Skin of body (tissue), 1 donor: ENCODE measurements at regions not wholly inside any gene's neighbourhood (a gene's known extent, or its start where the extent isn't known, plus 50 kb on each side); places are given as distances from the start of the nearest gene placed in this dataset.
"Not testable (repeated sequence)": the region's sequence is repeated elsewhere in the genome, so short reads cannot be mapped to it uniquely, and the experiment has no call there.

Experiments
- DNase-seq: peaks from one replicate; lab custom pipeline; 2025; lab: John Stamatoyannopoulos, UW

DNA sequence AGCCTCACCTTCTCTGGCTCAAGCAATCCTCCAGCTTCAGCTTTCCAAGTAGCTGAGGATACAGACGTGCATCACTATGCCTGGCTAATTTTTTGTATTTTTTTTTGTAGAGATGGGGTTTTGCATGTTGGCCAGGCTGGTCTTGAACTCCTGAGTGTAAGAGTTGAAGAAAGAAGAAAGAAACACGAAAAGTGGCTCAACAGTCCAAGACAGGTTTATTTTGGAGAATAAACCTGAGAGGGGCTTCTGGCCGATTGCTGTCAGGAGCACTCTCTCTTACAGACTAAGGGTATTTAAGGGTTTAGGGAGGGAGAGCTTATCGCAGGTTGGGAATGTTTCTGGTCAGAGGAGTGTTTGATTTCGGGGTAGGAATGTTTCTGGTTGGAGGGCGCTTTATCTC, 75.9 kb downstream of the RRM2 start:
- not testable (repeated sequence) for DNase-seq

DNA sequence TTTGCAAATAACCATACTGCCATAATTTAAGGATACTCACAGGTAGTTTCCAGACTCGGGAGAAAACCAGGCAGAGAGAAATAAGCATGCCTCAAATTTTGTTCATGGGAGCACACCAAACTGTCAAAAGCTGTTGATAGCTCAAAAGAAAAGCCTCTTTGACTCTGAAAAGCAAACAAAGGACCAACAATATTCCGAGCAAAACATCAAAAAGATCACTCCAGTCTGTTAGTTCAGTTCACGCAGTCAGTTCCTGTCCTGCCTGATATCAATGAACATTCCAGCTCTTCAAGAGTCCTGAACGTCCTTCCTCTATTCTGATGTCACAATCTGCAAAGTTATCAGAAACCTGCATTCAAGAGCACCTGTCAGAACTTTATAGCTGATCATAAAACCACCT, 78.7 kb downstream of the RRM2 start:
- DNase-seq, result no peak

DNA sequence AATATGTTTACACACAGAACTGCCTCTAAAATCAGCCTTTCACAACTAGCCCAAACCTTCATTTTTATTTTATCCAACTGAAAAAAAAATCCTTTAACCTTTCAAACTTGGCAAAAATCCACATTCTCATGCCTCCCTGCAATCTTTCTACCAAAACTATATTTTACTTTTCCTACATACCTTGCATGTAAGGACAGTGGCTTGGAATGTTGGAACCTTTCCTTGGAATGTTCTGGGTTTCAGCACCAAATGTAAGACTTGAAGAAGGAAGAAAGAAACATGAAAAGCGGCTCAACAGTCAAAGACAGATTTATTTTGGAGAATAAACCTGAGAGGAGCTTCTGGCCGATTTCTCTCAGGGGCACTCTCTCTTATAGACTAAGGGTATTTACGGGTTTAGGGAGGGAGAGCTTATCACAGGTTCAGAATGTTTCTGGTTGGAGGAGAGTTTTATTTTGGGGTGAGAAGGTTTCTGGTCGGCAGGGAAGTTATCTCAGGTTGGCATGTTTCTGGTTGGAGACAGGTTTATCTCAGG, 79.7 kb downstream of the RRM2 start:
- no peak for DNase-seq

DNA sequence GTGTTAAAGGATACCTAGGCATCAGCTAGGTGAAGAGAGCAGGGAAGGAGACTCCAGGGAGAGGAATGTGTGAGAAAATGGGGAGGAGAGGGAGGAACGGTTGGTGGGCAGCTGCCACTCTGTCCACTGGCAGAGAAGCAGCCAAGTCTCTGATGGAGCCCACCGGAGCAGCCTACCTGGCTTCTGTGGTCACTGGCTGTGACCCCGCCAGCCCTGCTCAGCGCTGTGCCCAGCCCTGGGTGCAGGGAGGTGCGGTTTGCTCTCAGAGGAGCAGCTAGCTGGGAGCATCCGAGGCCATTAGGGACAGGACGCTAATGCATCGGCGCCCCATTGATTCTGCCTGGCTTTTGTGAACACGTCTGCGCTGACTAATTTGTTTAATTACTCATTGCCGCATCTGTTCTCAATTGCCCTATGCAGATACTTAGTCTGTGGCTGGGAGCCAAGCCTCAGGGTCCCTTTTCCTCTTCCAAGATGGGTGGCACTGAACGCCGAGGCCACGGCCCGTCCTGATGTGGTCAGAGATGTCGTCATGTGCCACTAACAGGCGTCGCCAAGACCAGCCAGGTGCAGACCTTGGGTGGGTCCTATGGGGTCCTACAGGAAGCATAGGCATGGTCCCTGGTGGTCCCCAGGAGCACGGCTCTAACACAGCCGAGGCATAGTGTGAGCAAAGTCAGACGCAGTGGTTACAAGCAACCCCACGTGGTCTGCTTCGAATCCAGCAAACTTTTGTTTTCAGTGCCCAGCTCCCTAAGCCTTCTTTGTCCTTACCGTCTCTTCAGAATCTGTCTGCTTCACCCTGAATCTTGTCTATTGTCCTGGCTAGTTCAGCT, 82.0 kb downstream of the RRM2 start:
- peak; percentile 21 for DNase-seq

DNA sequence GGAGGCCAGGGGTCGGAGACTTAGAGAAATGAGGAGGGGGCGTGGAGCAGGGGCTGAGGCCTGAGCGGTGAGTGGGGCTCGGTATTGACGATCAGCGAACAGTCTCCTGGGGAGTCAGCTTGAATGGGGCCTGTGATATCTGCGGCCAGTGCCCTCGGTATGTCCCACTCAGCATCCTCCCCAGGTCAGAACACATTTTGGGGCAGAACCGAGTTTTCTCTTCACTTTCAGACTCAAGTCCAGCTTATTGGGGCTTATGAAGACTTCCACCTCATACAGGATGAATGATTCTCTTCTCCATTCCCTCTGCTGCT, 82.6 kb downstream of the RRM2 start:
- no peak for DNase-seq

DNA sequence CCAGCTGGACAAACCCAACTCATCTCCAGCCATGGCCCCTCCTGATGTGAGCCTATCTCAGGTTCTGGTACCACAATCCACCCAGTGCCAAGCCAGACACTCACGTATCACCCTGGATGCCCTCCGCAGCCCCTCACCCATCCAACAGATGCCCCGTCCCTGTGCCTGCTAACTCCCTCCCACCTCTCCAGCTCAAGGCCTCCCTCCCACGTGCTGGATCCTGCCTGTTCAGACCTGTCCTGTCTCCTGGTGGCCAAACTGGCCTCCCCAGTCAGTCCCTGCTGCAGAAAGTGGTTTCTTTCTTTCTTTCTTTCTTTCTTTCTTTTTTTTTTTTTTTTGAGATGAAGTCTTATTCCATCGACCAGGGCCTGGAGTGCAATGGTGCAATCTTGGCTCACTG, 86.2 kb downstream of the RRM2 start:
- DNase-seq, result no peak

DNA sequence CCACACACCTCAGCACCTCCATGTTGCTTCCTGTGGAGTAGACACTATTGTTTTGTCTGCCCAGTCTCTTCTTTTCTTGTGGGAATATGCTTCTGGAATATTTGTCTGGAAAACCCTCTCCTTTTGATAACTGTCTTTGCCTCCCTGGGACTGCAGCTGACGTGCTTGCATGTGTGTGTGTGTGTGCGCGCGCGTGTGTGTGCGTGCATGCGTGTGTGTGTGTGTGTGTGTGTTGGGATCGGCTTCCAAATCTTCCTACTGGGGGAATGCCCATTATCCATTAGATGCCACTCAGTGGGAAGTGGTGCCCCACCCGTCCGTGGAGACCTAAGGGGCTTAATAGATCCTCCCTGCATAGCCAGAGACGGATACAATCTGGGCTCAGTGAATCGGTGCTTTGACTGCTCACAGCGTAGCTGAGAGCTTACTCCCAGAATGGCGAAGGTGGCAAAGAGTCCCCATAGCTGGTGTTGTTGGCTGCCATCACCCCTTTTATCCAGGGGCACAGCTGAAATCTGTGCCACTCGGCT, 86.9 kb downstream of the RRM2 start:
- DNase-seq, result no peak

DNA sequence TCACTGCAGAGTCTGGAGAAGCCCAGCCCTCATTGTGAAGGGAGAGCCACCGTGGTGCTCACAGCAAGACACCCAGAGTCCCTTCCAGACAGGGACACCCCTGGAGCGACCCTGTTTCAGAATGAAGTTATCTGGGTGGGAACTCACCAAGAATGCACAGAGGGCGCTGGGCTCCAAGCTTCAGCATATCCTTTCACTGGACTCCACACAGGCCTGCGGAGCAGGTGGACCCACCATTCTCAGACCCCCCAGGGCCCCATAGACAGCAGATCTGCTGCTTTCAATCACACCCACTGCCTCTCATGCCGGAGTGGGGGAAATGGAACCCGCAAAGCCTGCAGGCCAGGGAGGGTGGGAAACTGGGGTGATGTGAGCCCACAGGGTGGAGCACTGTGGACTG, 87.8 kb downstream of the RRM2 start:
- no peak for DNase-seq

DNA sequence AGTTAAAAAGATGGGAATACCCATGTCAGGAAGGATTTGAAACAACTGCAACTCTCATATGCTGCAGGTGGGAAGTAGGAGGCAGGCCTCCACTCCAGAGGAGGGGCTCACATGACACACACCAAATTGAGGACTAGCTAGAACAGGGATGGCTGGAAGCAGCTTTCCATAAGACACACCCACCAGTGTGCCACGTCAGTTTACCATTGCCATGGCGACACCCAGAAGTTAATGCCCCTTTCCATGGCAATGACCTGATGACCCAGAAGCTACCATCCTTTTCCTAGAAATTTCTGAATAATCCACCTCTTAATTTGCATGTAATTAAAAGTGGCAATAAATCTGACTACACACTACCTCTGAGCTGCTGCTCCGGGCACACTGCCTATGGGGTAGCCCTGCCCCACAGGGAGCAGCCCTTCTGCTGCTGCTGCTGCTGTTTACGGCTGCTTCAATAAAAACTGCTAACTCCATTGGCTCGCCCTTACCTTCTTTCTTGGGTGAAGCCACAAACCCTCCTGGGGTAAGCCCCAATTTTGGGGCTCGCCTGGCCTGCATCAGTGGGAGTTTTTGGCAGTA, 89.4 kb downstream of the RRM2 start:
- no peak for DNase-seq

DNA sequence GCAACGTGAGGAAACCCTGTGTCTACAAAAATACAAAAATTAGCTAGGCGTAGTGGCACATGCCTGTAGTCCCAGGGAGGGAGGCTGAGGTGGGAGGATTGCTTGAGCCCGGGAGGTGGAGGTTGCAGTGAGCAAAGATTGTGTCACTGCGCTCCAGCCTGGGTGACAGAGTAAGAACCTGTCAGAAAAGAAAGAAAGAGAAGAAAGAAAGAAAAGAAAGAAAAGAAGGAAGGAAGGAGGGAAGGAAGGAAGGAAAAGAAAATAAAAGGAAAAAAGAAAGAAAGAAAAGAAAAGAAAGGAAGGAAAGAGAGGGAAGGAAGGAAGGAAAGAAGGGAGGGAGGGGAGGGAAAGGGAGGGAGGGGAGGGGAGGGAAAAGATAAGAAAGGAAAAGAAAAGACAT, 89.9 kb upstream of the HPCAL1 start:
- DNase-seq, result no peak

DNA sequence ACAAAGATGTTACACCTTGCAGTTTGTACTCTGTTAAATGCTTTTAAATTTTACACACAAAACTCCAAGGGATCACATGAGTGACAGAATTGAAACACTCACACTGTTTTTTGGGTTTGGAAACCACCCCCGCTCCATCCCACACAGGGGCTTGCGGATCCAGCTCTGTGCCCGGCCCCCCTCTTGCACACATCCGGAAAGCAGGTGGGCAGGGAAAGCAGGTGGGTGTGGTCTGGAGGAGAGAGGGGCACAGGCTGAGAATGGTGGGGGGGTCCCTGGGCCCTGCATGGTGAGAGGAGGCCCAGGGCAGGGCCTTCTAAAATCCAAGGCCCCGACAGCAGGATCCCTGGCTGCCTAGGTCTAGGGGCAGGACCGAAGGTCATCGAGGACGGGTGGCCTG, 88.5 kb upstream of the HPCAL1 start:
- DNase-seq, result no peak

DNA sequence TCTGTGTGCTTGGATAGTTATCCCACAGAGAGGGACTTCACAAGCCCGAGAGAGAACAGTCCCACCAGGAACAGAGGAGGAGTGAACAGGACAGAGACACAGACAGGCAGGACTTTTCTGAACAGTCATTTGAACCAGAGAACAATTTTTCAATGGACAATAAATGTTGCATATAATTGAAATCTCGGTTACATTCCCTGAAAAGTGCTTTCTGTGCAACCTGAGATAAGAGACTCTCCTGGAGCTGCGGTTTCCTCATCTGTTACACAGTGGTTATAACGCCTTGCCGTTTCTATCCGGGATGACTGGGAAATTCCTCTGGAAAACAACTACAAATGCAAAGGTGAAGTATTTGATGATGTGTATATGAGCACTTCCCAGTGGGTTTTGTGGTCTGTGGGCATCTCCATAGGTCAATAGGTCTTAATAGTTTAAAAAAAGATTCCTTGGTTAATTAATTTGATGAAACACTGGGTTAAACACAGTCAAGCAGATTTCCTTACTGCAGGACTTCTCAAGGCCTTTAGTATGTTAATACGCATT, 87.2 kb upstream of the HPCAL1 start:
- DNase-seq, result no peak

DNA sequence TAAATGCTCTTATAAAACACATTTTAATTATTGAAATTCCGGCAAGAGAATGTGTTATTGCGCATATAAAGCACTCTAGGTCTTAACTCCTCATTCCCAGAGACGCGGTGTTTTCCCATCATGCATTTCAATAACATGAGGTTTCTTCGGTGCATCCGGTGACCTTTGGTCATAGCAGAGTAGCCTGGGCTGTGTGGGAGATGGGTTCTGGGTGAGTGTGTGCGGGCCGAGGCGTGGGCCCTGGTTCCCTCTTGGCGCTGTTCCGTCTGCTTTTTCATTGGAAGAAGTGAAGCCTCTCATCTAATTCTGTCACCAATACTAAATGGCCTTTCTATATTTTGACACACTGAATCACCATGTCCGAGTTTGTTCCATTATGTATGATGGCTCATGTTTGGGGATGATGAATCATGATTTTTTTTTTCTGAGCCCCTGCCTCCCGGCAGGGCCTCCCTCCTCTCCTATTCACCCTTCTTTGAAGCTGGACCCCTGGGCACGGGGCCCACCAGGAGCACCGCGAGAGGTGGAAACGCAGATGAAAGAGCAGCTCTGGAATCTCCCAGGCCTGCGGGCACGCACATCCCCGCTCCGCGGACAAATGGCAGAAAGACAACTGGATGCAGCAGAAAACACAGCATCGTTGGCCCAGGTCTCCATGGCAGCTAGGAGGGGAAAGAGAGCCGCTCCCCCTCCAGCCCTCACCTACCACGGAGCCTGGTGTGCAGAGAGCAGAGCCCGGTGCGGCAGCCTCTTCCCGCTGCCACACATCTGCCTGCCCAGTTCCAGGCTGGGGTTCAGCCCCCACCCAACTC, 85.8 kb upstream of the HPCAL1 start:
- DNase-seq, result no peak

DNA sequence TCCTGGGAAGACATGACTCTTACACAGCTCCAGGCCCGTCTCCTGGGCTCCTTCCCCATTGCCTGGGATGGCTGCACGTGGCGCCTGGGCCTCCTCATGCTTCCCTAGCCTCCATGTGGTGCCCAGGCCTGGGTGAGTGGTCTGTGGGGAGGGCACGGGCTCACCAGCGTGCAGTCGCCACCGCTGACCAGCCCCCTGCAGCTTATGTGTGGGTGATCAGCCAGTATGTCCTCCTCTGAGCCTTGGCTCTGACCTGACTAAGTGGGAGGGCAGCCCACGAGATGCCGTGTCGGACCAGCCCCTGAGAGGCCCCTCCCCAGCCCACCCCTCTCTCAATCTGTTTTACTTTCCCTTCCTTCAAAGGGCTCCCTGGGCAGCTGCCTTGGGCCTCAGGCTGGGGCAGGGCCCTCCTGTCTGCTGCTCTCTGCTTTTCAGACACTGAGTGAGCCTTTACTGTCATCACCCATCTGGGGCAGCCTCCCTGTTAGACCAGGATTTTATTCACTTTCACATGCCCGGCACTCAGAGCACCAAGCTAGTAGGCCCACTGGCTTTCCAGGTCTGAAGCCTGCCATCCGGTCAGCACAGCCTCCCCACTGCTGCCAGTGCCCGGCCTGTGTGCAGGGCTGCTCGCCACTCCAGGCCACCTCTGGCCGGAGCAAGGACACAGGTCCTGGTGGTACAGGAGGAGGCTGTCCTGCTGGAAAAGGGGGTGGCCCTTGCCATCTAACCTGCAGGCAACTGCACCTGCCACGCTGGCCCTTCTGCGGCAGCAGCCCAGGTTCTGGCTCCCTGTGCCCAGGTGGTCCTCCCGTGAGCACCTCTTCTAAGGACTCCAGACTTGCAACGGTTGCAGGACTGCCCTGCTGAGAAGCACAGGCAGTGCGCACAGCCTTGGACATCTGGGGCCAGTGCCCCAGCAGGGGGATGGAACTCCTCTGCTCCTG, 84.9 kb upstream of the HPCAL1 start:
- DNase-seq, result no peak

DNA sequence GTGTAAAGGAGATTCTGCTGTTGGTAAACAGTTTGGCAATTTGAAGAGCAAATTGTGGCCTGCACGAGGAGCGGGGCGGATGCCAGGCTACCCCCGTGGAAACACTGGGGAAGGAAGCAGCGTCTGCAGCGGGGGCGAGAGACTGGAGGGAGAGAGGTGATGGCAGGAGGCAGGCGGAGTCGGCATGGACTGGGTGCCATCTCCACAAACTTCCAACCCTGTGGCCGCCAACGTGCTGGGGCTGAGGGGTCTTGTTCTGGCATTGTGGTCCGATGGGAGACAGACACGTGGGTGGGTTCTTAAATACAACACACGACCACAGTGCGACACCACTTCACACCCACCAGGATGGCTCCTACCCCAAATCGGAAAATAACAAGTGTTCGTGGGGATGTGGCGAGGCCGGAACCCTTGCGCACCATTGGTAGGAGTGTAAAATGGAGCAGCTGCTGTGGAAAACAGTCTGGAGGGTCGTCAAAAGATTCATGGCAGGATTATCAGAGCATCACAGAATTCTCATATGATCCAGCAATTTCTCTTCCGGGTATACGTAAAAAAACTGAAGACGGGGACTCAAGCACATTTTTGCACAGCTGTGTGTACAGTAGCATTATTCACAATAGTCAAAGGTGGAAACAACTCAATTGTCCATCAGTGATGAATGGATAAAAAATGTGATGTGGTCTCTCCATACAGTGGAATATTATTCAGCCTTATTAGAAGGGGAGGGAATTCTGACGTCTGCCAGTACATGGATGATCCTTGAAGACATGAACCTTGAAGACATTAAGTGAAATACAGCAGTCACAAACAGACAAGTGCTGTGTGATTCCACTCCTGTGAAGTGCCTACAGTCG, 82.4 kb upstream of the HPCAL1 start:
- DNase-seq, result no peak

DNA sequence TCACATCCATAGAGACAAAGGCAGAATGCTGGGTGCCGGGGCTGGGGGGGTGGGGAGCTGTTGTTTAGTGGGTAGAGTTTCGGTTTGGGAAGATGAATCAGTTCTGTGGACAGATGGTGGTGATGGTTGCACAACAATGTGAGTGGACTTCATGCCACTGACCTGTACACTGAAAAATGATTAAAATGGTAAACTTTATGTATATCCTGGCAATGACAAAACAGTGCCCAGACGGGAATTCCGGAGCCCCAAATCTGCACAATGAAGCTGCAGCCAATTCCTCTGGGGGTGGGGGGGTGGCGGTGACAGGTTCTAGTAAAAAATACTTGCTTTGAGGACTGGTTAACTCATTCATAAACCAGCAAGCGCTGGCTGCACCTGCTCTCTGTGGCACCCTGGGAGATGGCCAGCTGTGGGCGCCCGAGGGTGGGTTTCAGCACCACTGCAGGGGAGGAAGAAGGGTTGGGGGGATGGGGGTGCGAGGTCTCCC, 81.8 kb upstream of the HPCAL1 start:
- no peak for DNase-seq

DNA sequence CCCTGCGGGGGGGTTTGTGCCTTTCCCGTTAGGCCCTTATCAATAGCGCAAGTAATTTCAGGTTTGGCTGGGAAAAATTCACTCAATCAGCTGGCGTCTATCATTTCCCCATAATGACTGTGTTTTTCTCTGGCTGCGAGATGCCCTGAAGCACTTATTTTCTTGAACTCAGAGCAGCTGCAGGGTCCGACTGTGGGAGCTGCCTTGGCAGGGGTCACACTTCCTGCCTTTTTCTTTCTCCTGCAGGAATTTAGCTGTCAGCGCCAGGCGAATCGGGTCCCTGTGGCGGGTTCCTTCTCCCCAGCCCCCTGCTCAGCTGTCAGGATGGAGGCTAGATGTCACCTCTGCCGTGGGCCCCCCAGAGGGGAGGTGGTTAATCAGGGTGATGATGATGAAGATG, 81.3 kb upstream of the HPCAL1 start:
- DNase-seq, result no peak

DNA sequence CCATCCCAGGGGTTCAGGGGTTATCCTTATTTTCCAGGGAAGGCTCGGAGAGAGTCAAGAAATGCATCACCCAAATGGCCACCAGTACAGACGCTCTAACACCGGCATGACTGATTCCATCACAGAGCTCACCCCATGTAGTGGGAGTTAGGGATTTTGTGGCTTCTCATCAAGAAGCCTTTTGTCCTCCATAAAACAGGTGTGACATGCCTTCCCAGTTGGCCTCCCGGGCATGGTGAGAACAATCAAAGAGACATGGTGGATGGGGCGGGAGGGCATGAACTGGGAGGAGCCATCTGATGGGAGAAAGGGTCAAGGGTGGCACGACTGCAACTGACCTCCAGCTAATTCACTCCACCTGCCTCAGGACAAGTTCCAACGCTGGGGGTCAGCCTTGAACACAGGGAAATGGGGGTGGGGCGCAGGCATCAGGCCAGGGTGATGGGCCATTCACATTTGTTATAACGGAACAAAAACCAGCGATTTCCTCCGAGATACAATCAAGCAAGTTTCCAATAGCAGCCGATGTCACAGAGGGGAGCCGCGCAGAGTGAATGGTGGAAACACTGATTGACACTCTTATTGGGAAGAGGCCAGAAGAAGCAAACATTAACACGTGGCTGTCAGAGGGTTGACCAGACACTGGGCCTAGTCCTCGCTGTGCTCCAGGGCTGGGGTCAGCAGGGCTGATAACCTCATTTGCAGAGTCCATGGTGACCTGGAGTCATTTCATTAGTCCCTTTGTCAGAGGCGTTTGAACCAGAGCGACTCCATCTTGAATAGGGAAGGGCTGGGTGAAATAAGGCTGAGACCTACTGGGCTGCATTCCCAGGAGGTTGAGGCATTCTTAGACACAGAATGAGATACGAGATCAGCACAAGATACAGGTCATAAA, 80.5 kb upstream of the HPCAL1 start:
- no peak for DNase-seq

DNA sequence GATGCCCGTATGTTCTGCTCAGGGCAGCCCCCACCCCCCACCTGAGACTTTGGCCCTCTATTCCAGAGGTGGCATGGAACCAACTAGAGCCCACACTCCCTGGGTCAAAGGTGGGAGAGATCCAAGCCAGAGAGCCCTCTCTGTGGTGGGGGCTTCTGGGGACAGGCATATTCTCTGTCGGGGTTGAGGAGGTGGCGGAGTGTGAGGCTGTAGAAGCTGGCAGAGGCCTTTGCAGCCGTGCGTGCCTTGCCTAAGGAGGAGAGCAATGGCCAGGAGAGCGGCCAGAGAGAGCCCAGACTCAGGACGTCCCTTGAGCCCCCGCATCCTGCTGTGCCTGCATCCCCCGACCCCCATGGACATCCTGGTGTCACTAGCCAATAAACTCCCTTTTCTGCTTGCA, 79.2 kb upstream of the HPCAL1 start:
- no peak for DNase-seq
